IMR-90 (cell line): ENCODE measurements at regions not wholly inside any gene's neighbourhood (a gene's known extent, or its start where the extent isn't known, plus 50 kb on each side); places are given as distances from the start of the nearest gene placed in this dataset.

Experiments
- ATAC-seq: fragments of 200-7000 bp; cut with Tn5 transposase; 2 replicates; pipeline ENCODE4 v1.9.1; 2020; ENCODE audit warnings: low read depth, mild to moderate bottlenecking, moderate library complexity
- BruUV-seq: library from RNA; stranded (reverse); fragments of 400-500 nt; replicated peaks from 2 replicates; lab custom pipeline; 2021; lab: Mats Ljungman, UMichigan
- CTCF ChIA-PET: fragments of 300-600 bp; formaldehyde crosslinking; extraction: SDS; loops from one replicate; lab custom pipeline; 2021; ENCODE audit warnings: antibody characterized with exemption; lab: Yijun Ruan, JAX
- POLR2A ChIA-PET: fragments of 300-600 bp; sonication (Branson Sonifier 250); formaldehyde crosslinking; loops from one replicate; lab custom pipeline; 2022; ENCODE audit warnings: antibody characterized with exemption; ENCODE audit not compliant: unreplicated experiment; lab: Charles Lee
- DNase-seq: peaks from one replicate; pipeline ENCODE4 v3.0.0; 2013
- H2AFZ ChIP-seq: replicated peaks from 2 replicates; pipeline ENCODE3; 2013; ENCODE audit warnings: low read length, mild to moderate bottlenecking; ENCODE audit not compliant: poor library complexity
- H2AK5ac ChIP-seq: 2 replicates; pipeline ENCODE4 v1.6.1; 2013; ENCODE audit warnings: low read depth, low read length, inconsistent platforms
- H2AK9ac ChIP-seq: replicated peaks from 2 replicates; pipeline ENCODE3; 2013; ENCODE audit warnings: mild to moderate bottlenecking, low read depth, low read length, moderate library complexity; ENCODE audit not compliant: poor library complexity
- H2BK120ac ChIP-seq: 2 replicates; pipeline ENCODE4 v1.6.1; 2013; ENCODE audit warnings: low read depth, low read length, inconsistent platforms
- H2BK15ac ChIP-seq: 3 replicates; pipeline ENCODE4 v1.6.1; 2013; ENCODE audit warnings: low read depth, low read length, inconsistent platforms
- H2BK20ac ChIP-seq: 2 replicates; pipeline ENCODE4 v1.6.1; 2013; ENCODE audit warnings: low read depth, mild to moderate bottlenecking, inconsistent platforms, low read length, moderate library complexity
- H2BK5ac ChIP-seq: 2 replicates; pipeline ENCODE4 v1.6.1; 2013; ENCODE audit warnings: mild to moderate bottlenecking, low read depth, low read length, inconsistent platforms; ENCODE audit not compliant: poor library complexity, severe bottlenecking
- H3K14ac ChIP-seq: replicated peaks from 2 replicates; pipeline ENCODE4 v1.6.1; 2013; ENCODE audit warnings: low read depth, low read length, inconsistent platforms
- H3K18ac ChIP-seq: 2 replicates; pipeline ENCODE4 v1.6.1; 2013; ENCODE audit warnings: low read depth, low read length, control low read depth
- H3K23ac ChIP-seq: 2 replicates; pipeline ENCODE4 v1.6.1; 2013; ENCODE audit warnings: low read depth, low read length, inconsistent platforms
- H3K27ac ChIP-seq: 2 replicates; pipeline ENCODE4 v1.5.1; 2013; ENCODE audit warnings: mild to moderate bottlenecking, control low read depth, low read length; ENCODE audit not compliant: insufficient read depth
- H3K27me3 ChIP-seq: 2 replicates; pipeline ENCODE4 v1.6.1; 2013; ENCODE audit warnings: low read length; ENCODE audit not compliant: control insufficient read depth, insufficient read depth
- H3K36me3 ChIP-seq: 2 replicates; pipeline ENCODE4 v1.6.1; 2013; ENCODE audit warnings: low read length, mixed read lengths; ENCODE audit not compliant: control insufficient read depth, insufficient read depth
- H3K4ac ChIP-seq: 2 replicates; pipeline ENCODE4 v1.6.1; 2013; ENCODE audit warnings: low read depth, low read length, inconsistent platforms
- H3K4me1 ChIP-seq: 2 replicates; pipeline ENCODE4 v1.6.1; 2013; ENCODE audit warnings: low read length, mixed read lengths; ENCODE audit not compliant: control insufficient read depth, insufficient read depth
- H3K4me2 ChIP-seq: 2 replicates; pipeline ENCODE4 v1.6.1; 2013; ENCODE audit warnings: low read depth, mild to moderate bottlenecking, control low read depth, low read length, moderate library complexity
- H3K4me3 ChIP-seq: 2 replicates; pipeline ENCODE4 v1.5.1; 2013; ENCODE audit warnings: low read depth, mild to moderate bottlenecking, control low read depth, low read length, moderate library complexity; ENCODE audit not compliant: insufficient read depth
- H3K56ac ChIP-seq: 2 replicates; pipeline ENCODE4 v1.6.1; 2013; ENCODE audit warnings: low read length, inconsistent platforms; ENCODE audit not compliant: insufficient read depth; ENCODE audit errors: extremely low read depth
- H3K79me1 ChIP-seq, 2 experiments: 2 replicates each; pipeline ENCODE4 v1.6.1; 2013; ENCODE audit warnings: low read length in 2 of 2, inconsistent platforms in 1 of 2, low read depth in 1 of 2
- H3K9ac ChIP-seq: 2 replicates; pipeline ENCODE4 v1.6.1; 2013; ENCODE audit warnings: low read depth, low read length, control low read depth
- H3K9me1 ChIP-seq: 2 replicates; pipeline ENCODE4 v1.6.1; 2013; ENCODE audit warnings: low read length, inconsistent platforms; ENCODE audit not compliant: insufficient read depth
- H3K9me3 ChIP-seq: 2 replicates; pipeline ENCODE4 v1.6.1; 2013; ENCODE audit warnings: low read length; ENCODE audit not compliant: control insufficient read depth, insufficient read depth
- H4K20me1 ChIP-seq: 2 replicates; pipeline ENCODE4 v1.6.1; 2013; ENCODE audit warnings: low read length, inconsistent platforms; ENCODE audit not compliant: insufficient read depth
- H4K5ac ChIP-seq: 2 replicates; pipeline ENCODE4 v1.6.1; 2013; ENCODE audit warnings: mild to moderate bottlenecking, low read depth, low read length, control low read depth
- H4K8ac ChIP-seq, 2 experiments: 2 replicates each; pipeline ENCODE4 v1.6.1; 2013; ENCODE audit warnings: low read depth in 2 of 2, low read length in 2 of 2, control low read depth in 1 of 2, inconsistent platforms in 1 of 2
- H4K91ac ChIP-seq: 2 replicates; pipeline ENCODE4 v1.6.1; 2013; ENCODE audit warnings: low read depth, low read length, inconsistent platforms; ENCODE audit not compliant: insufficient read depth
- CEBPB ChIP-seq: IDR thresholded peaks from 2 replicates; pipeline ENCODE4 v1.6.1; 2012; ENCODE audit warnings: low read depth, low read length, improper control_type of control experiment
- MAFK ChIP-seq: IDR thresholded peaks from 2 replicates; pipeline ENCODE4 v1.6.1; 2012; ENCODE audit warnings: low read depth, low read length, improper control_type of control experiment
- MXI1 ChIP-seq: IDR thresholded peaks from 2 replicates; pipeline ENCODE4 v1.6.1; 2012; ENCODE audit warnings: low read depth, mild to moderate bottlenecking, low read length, moderate library complexity, borderline replicate concordance
- NFE2L2 ChIP-seq: fragments of 150-350 bp; IDR thresholded peaks from 2 replicates; pipeline ENCODE4 v1.6.1; 2016; ENCODE audit warnings: low read depth, mild to moderate bottlenecking, low read length
- WGBS, 2 experiments: methylation state at CpG; one replicate each; pipeline versions ENCODE4 v1.1.5 to v1.1.7; 2013; ENCODE audit warnings: missing lambda C conversion rate in 2 of 2; ENCODE audit not compliant: insufficient read length in 1 of 2; ENCODE audit errors: extremely low coverage in 2 of 2; 5-methylcytosine and 5-hydroxymethylcytosine counted together
- dilution Hi-C: fragments of 300-500 bp; cut with HindIII; formaldehyde crosslinking; loops from one replicate; pipeline ENCODE4 v1.14.3; 2018; ENCODE audit warnings: low sequenced_read_pairs; ENCODE audit not compliant: unreplicated experiment
- in situ Hi-C: fragments of 300-500 bp; cut with MboI; formaldehyde crosslinking; loops from 3 replicates; pipeline ENCODE4 v1.14.3; 2019; ENCODE audit warnings: low sequenced_read_pairs, inconsistent platforms, mixed read lengths
- intact Hi-C: fragments of 100-400 bp; cut with micrococcal nuclease; formaldehyde crosslinking; loops from 2 replicates; pipeline ENCODE4 v1.10.0; 2022
- TF ChIP-seq, protein P1 (sequence below): conservative IDR thresholded peaks from 2 replicates; pipeline ENCODE4 v1.5.1; 2012; ENCODE audit warnings: mild to moderate bottlenecking, low read depth, low read length, improper control_type of control experiment

- peak overlapping the region; percentile 79; the same call in 1 of the 2 replicates for H4K5ac ChIP-seq
- H2BK5ac ChIP-seq, result no peak overlapping the region
- no peak overlapping the region for H3K4me2 ChIP-seq
- DNase-seq (peak; percentile 45), ATAC-seq (no peak)
- TF ChIP-seq CEBPB, result no peak
- peak; percentile 92 for TF ChIP-seq MAFK
- peak; percentile 100 for TF ChIP-seq NFE2L2
- TF ChIP-seq, protein P1, sequence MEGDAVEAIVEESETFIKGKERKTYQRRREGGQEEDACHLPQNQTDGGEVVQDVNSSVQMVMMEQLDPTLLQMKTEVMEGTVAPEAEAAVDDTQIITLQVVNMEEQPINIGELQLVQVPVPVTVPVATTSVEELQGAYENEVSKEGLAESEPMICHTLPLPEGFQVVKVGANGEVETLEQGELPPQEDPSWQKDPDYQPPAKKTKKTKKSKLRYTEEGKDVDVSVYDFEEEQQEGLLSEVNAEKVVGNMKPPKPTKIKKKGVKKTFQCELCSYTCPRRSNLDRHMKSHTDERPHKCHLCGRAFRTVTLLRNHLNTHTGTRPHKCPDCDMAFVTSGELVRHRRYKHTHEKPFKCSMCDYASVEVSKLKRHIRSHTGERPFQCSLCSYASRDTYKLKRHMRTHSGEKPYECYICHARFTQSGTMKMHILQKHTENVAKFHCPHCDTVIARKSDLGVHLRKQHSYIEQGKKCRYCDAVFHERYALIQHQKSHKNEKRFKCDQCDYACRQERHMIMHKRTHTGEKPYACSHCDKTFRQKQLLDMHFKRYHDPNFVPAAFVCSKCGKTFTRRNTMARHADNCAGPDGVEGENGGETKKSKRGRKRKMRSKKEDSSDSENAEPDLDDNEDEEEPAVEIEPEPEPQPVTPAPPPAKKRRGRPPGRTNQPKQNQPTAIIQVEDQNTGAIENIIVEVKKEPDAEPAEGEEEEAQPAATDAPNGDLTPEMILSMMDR, result no peak
- no peak for TF ChIP-seq MXI1
- no peak overlapping the region for H3K9ac ChIP-seq
- no peak overlapping the region for H3K27ac ChIP-seq
- BruUV-seq, result no TSS peak
- peak overlapping the region; percentile 81; the same call in 1 of the 2 replicates for H2BK120ac ChIP-seq
- CTCF ChIA-PET, result interaction anchor here (0.5 to 1.4 kb wide), 2 partner anchors 15 to 203 kb away, joined by 3 to 4 read pairs; no protein-coding TSS in a partner anchor
- dilution Hi-C loops, result no loop called here
- H4K91ac ChIP-seq, result 0 out of 2 replicates have a peak overlapping the region, but pooled peaks have one; percentile 2
- peak overlapping the region; percentile 50; the same call in 1 of the 2 replicates for H3K18ac ChIP-seq
- H3K4me1 ChIP-seq, result peaks cover 9% of the 10 kb centered on the region
- intact Hi-C loops, result loop anchor here (5.0 kb wide), 2 partner anchors 42 to 103 kb away; no protein-coding TSS in a partner anchor
- no peak overlapping the region for H2AK9ac ChIP-seq
- peak overlapping the region; percentile 25; the same call in 1 of the 2 replicates for H2AK5ac ChIP-seq
- peak overlapping the region; percentile 60; the same call in 1 of the 2 replicates for H2BK20ac ChIP-seq
- H3K79me1 ChIP-seq, result peaks cover 0 to 6% of the 10 kb centered on the region in 2 experiments; a peak in 1 of 4 replicates
- in situ Hi-C loops, result no loop called here
- no peaks in the 10 kb centered on the region for H3K36me3 ChIP-seq
- no peak overlapping the region for H3K4me3 ChIP-seq
- H3K27me3 ChIP-seq, result no peaks in the 10 kb centered on the region
- no peaks in the 10 kb centered on the region for H3K9me3 ChIP-seq
- no peak overlapping the region for H3K23ac ChIP-seq
- H3K9me1 ChIP-seq, result no peaks in the 10 kb centered on the region; the same call in 1 of the 2 replicates
- H3K56ac ChIP-seq, result no peak overlapping the region
- POLR2A ChIA-PET, result no interaction called here
- H2AFZ ChIP-seq, result no peak overlapping the region
- peak overlapping the region; percentile 23; the same call in 2 of the 3 replicates for H2BK15ac ChIP-seq
- H3K14ac ChIP-seq, result peak overlapping the region; percentile 44; the same call in 1 of the 2 replicates
- WGBS, 2 experiments, result no CpG with 5 or more reads among the region's 4 CpGs
- peak overlapping the region; percentile 9; the same call in 1 of the 2 replicates for H3K4ac ChIP-seq
- H4K8ac ChIP-seq, result peak overlapping the region in 1 of 2 experiments; percentile 49; a peak in 1 of 4 replicates
- H4K20me1 ChIP-seq, result no peaks in the 10 kb centered on the region
Observed at GRCh38 chr4:176879380-176880116, 86.8 kb upstream of the VEGFC start.
